SK-N-DZ (cell line): ENCODE measurements at regions not wholly inside any gene's neighbourhood (a gene's known extent, or its start where the extent isn't known, plus 50 kb on each side); places are given as distances from the start of the nearest gene placed in this dataset.
"Not testable (repeated sequence)": the region's sequence is repeated elsewhere in the genome, so short reads cannot be mapped to it uniquely, and the experiment has no call there.

Source experiments
- DNase-seq: peaks from one replicate; pipeline ENCODE4 v3.0.0-alpha.2; 2015; ENCODE audit warnings: low spot score

DNA sequence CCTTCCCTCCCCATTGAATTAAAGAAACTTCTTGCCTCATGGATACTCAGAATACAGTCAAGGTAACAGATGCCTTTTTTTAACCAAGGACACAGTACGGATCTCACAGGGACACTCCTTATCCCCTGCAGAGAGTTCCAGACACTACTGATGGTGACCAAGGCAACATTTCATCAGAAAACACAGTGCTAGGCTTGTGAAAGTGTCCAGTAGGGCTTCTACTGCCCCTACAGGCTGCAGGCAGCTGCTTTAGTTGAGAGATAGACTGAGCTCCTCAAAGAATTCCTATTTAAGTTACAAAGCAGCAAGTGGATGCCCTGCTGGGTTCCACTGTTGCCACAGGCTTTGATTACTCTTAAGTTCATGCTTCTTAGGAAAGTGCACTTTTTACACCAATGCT lies 2137.8 kb upstream of the DEFB115 start:
- DNase-seq = not testable (repeated sequence)

DNA sequence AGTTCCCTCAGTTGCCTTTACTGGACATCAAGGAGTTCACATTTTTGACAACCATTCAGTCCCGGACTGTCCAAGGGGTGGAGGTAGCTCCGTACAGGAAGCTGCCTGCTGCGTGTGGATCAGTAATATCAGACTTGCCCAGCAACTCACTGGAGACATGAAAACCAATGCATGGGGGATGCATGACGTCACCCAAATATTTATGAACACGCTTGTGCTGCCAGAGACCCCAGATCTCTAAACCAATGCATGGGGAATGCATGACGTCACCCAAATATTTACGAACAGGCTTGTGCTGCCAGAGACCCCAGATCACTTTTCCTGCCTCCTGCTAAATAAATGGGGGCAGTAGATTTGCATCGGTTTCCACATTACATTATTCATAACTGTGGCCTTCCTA lies 2137.4 kb upstream of the DEFB115 start:
- not testable (repeated sequence) for DNase-seq

DNA sequence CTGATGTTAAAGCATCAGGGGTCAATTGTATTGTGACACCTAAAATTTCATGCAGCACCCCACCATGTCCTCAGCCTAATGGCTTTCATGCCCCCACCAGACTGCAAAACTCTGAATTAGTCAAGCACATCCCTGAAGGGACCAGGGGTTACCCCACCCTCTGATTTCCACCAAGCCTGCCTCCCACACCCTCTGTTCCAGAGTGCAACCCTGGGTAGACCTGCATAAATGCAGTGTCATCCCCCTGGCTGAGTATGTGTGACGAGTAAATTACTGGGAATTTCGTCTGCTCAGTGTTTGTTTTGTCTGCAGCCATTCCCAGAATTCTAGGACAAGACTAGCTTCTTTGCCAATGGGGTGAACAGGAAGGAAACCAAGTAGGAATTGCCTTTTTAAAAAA lies 2136.9 kb upstream of the DEFB115 start:
- DNase-seq = not testable (repeated sequence)

- DNase-seq = not testable (repeated sequence)
Measured at GRCh38 chr20:29122784-29123183, 2134.7 kb upstream of the DEFB115 start.

DNA sequence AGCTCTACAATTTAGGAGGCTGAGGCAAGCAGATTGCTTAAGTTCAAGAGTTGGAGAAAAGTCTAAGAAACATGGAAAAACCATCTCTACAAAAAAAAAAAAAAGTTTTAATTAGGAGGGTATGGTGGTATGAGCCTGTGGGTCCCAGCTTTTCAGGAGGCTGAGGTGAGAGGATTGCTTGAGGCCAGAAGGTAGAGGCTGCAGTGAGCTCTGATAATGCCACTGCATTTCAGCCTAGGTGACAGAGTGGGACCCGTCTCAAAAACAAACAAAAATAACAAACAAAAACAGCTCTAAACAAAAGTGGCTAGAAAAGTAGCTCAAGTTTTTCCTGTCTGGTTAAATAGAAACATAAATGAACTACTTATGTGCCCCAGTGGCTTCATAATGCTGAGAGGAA lies 2133.6 kb upstream of the DEFB115 start:
- no peak for DNase-seq
